SJCRH30 (cell line): ENCODE measurements at regions not wholly inside any gene's neighbourhood (a gene's known extent, or its start where the extent isn't known, plus 50 kb on each side); places are given as distances from the start of the nearest gene placed in this dataset.
"Not testable (repeated sequence)": the region's sequence is repeated elsewhere in the genome, so short reads cannot be mapped to it uniquely, and the experiment has no call there.

ENCODE experiments used
- DNase-seq, 2 experiments: peaks; one replicate each; pipeline ENCODE4 v3.0.0-alpha.2; 2015 to 2020
- H3K27ac ChIP-seq: fragments of 250-450 bp; sonication (Bioruptor Pico); 2 replicates; pipeline ENCODE4 v1.5.1; 2020; ENCODE audit warnings: mild to moderate bottlenecking, moderate library complexity
- H3K27me3 ChIP-seq: fragments of 250-450 bp; sonication (Bioruptor Pico); 2 replicates; pipeline ENCODE4 v1.5.1; 2020; ENCODE audit warnings: mild to moderate bottlenecking, moderate library complexity
- H3K36me3 ChIP-seq: fragments of 250-450 bp; sonication (Bioruptor Pico); 2 replicates; pipeline ENCODE4 v1.5.1; 2020; ENCODE audit warnings: mild to moderate bottlenecking, moderate library complexity
- H3K4me1 ChIP-seq: fragments of 250-450 bp; sonication (Bioruptor Pico); 2 replicates; pipeline ENCODE4 v1.5.1; 2020; ENCODE audit warnings: mild to moderate bottlenecking, moderate library complexity
- H3K4me3 ChIP-seq: fragments of 250-450 bp; sonication (Bioruptor Pico); 2 replicates; pipeline ENCODE4 v1.5.1; 2020; ENCODE audit warnings: mild to moderate bottlenecking, moderate library complexity
- H3K9me3 ChIP-seq: fragments of 250-450 bp; sonication (Bioruptor Pico); replicated peaks from 2 replicates; pipeline ENCODE4 v1.5.1; 2020; ENCODE audit warnings: mild to moderate bottlenecking, moderate library complexity

GRCh38 chr16:88208112-88208511 is 174.6 kb upstream of the ZNF469 start:
- H3K9me3 ChIP-seq: no peaks in the 10 kb centered on the region
- DNase-seq: no peak
- H3K4me3 ChIP-seq: no peak overlapping the region

GRCh38 chr16:88208776-88209175 is 174.0 kb upstream of the ZNF469 start:
- H3K36me3 ChIP-seq, H3K27me3 ChIP-seq, H3K27ac ChIP-seq, H3K9me3 ChIP-seq, H3K4me3 ChIP-seq, DNase-seq, H3K4me1 ChIP-seq: not testable (repeated sequence)

More at GRCh38 chr16:88208112-88208511, 174.6 kb upstream of the ZNF469 start:
- no peaks in the 10 kb centered on the region for H3K4me1 ChIP-seq
- H3K27me3 ChIP-seq: no peaks in the 10 kb centered on the region
- H3K27ac ChIP-seq: no peak overlapping the region
- H3K36me3 ChIP-seq: no peaks in the 10 kb centered on the region

- not testable (repeated sequence) for H3K4me1 ChIP-seq, H3K27ac ChIP-seq, H3K36me3 ChIP-seq, H3K4me3 ChIP-seq, H3K9me3 ChIP-seq, H3K27me3 ChIP-seq, DNase-seq
Observed at GRCh38 chr16:88209579-88209978, 173.2 kb upstream of the ZNF469 start.

GRCh38 chr16:88213937-88214336 is 168.8 kb upstream of the ZNF469 start:
- not testable (repeated sequence) for H3K27me3 ChIP-seq, H3K36me3 ChIP-seq, H3K27ac ChIP-seq, DNase-seq, H3K4me1 ChIP-seq, H3K9me3 ChIP-seq, H3K4me3 ChIP-seq

GRCh38 chr16:88221001-88221761 is 161.6 kb upstream of the ZNF469 start:
- H3K4me3 ChIP-seq, H3K27ac ChIP-seq, H3K27me3 ChIP-seq, DNase-seq, H3K4me1 ChIP-seq, H3K36me3 ChIP-seq, H3K9me3 ChIP-seq: not testable (repeated sequence)

- not testable (repeated sequence) for H3K27ac ChIP-seq, H3K4me3 ChIP-seq, H3K27me3 ChIP-seq, DNase-seq, H3K4me1 ChIP-seq, H3K9me3 ChIP-seq, H3K36me3 ChIP-seq
Observed at GRCh38 chr16:88223696-88224095, 159.1 kb upstream of the ZNF469 start.

GRCh38 chr16:88224131-88224898 is 158.4 kb upstream of the ZNF469 start:
- not testable (repeated sequence) for H3K9me3 ChIP-seq, H3K36me3 ChIP-seq, DNase-seq, H3K27ac ChIP-seq, H3K4me3 ChIP-seq, H3K27me3 ChIP-seq, H3K4me1 ChIP-seq

GRCh38 chr16:88225640-88226230 is 157.0 kb upstream of the ZNF469 start:
- H3K27me3 ChIP-seq, H3K27ac ChIP-seq, H3K4me3 ChIP-seq, H3K36me3 ChIP-seq, H3K9me3 ChIP-seq, H3K4me1 ChIP-seq, DNase-seq: not testable (repeated sequence)

GRCh38 chr16:88226302-88226701 is 156.5 kb upstream of the ZNF469 start:
- not testable (repeated sequence) for H3K27me3 ChIP-seq, H3K4me3 ChIP-seq, H3K27ac ChIP-seq, H3K36me3 ChIP-seq, H3K4me1 ChIP-seq, H3K9me3 ChIP-seq, DNase-seq

GRCh38 chr16:88227026-88227721 is 155.6 kb upstream of the ZNF469 start:
- not testable (repeated sequence) for H3K4me3 ChIP-seq, H3K27me3 ChIP-seq, H3K9me3 ChIP-seq, H3K36me3 ChIP-seq, H3K27ac ChIP-seq, H3K4me1 ChIP-seq, DNase-seq

GRCh38 chr16:88227722-88228482 is 154.9 kb upstream of the ZNF469 start:
- not testable (repeated sequence) for H3K27me3 ChIP-seq, H3K4me1 ChIP-seq, H3K9me3 ChIP-seq, H3K4me3 ChIP-seq, H3K27ac ChIP-seq, DNase-seq, H3K36me3 ChIP-seq

- not testable (repeated sequence) for H3K36me3 ChIP-seq, H3K9me3 ChIP-seq, H3K27me3 ChIP-seq, H3K4me3 ChIP-seq, H3K4me1 ChIP-seq, DNase-seq, H3K27ac ChIP-seq
Observed at GRCh38 chr16:88228751-88229150, 154.0 kb upstream of the ZNF469 start.

- H3K36me3 ChIP-seq, DNase-seq, H3K27ac ChIP-seq, H3K4me1 ChIP-seq, H3K27me3 ChIP-seq, H3K4me3 ChIP-seq, H3K9me3 ChIP-seq: not testable (repeated sequence)
Observed at GRCh38 chr16:88229710-88230109, 153.0 kb upstream of the ZNF469 start.

- H3K36me3 ChIP-seq, H3K27ac ChIP-seq, H3K4me3 ChIP-seq, H3K27me3 ChIP-seq, H3K4me1 ChIP-seq, H3K9me3 ChIP-seq, DNase-seq: not testable (repeated sequence)
Observed at GRCh38 chr16:88230276-88230966, 152.3 kb upstream of the ZNF469 start.
